ENCODE measurements at regions not wholly inside any gene's neighbourhood (a gene's known extent, or its start where the extent isn't known, plus 50 kb on each side); places are given as distances from the start of the nearest gene placed in this dataset.

GRCh38 chr4:67122029-67122428, 423.3 kb downstream of the CENPC start:
- DNase-seq (ENCODE audit: low read depth) = no peak

DNA sequence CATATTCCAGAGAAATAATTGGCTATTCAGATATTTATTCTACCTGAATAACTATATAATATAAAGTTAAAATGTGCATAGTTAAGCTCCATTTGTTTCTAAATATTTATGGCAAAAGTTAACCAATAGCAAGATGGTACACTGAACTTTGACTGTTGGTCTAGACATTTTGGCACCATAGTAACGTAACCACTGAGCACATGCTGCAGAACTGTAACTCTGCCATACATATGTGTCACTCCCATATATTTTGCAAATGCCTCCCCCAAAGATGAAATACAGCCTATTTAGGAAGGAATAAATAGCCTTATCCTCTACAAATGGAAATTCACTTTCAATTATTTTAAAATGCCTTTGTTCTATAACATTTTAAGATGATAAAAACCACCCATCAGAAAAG, 424.9 kb downstream of the CENPC start:
- DNase-seq (ENCODE audit: low read depth) = no peak

GRCh38 chr4:67109276-67109675, 436.0 kb downstream of the CENPC start:
- no peak for DNase-seq (ENCODE audit: low read depth)

GRCh38 chr4:67106861-67107460, 438.3 kb downstream of the CENPC start:
- DNase-seq (ENCODE audit: low read depth) = no peak

DNA sequence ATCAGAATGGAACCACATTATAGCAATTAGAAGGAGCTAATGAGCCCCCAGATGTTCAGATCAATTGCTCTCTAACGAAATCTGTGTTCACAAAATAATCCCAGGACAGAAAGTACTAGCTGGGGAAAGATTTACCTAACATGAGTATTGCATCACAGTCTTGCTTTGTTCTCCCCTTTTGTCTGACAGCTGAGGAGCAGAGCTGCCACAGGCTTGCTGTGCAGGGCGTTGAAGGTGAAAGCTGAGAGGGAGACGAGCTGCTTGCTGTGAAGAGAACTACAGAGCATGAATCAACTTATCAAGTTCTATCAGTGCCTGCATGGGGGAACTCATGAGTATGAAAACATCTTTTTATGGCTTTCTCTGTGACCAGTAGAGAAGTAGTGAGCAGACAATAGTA, 441.2 kb downstream of the CENPC start:
- DNase-seq (ENCODE audit: low read depth) = no peak

DNA sequence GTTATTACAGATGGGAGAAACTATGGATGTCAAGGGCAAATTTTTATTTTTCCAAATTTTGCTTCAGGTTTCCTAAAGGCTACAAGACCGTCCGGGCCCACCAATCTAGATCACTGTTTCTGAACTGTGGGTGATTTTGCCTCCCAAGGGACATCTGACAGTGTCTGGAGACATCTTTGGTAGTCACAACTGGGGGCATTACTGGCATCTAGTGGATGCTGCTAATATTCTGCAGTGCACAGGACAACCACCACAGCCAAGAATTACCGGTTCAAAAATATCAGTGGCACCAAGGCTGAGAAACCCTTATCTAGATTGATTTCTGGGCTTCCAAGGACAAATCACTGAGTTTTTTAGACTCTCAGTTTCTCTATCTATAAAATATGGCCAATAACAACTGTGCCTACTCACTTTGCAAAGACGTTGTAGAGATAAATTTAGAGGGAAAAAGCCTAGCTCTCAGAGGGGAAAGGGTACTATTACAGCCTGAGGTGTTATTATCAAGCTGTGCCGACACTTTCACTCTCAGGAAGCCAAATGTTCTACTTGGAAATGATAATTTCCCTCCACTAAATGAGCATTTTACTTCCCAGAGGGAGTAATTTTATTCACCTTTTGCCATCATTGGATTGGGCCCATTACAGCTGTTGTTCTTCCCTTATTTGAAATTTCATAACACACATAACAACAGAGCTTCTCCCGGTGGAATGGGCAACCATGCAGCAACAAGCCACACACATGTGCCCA, 442.1 kb downstream of the CENPC start:
- no peak for DNase-seq (ENCODE audit: low read depth)

DNA sequence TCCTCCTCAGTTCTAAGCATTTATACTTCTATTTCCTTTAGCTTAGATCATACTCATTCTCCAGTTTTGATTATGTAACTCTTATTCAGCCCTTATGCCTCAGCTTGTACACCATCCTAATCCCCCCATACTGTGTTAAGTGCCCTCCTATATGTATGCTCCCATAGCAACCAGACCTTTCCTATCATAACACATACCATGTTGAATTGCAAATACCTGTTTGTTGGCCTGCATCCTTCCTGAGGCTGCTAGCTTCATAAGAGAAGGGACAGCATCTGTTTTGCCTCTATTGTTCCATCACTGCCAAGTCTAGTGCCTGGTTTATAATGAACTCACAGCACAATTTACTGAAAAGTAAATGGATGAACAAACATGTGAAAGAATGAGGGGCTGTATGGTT, 443.7 kb downstream of the CENPC start:
- DNase-seq (ENCODE audit: low read depth) = no peak

DNA sequence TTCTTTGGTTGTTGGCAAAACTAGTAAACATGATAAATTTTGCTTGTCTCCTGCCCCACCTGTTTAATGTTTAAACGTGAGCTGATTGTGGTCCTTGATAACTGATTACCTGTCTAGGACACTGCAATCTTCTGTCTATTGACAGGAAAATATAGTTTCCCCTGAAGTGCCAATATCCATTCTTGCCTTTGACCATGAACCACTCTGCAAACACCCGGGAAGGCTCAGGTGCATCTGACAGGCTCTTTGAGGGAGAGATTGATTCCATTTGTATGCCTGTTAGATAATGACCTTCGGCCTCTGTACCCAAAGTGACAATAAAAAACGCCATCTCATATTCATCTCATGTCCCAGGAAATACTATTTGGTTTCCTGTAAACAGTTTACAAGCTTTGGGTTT, 453.0 kb downstream of the CENPC start:
- DNase-seq (ENCODE audit: low read depth) = no peak

- no peak for DNase-seq (ENCODE audit: low read depth)
Measured at GRCh38 chr4:67091673-67092072, 453.6 kb downstream of the CENPC start.

- peak; percentile 4 for DNase-seq (ENCODE audit: low read depth)
Measured at GRCh38 chr4:67087897-67088296, 457.4 kb downstream of the CENPC start.

DNA sequence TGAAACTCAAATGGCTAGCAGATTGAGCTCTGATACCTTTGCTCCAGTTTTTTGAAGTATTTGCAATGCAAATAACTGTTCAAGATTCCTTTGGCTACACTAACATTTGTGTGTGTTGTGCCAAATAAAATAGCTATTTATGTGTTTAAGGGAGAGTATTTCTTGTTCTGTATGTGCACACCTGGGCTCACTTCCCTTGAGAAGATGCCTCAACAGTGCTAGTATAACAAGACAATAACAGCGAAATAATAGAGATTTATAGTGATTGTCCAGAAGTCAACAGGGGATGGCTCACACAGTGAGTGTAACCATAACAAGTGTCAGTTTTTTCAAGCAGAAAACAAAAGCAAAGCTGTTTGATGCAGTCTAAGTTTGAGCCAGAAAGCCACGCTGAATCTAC, 460.5 kb downstream of the CENPC start:
- no peak for DNase-seq (ENCODE audit: low read depth)

DNA sequence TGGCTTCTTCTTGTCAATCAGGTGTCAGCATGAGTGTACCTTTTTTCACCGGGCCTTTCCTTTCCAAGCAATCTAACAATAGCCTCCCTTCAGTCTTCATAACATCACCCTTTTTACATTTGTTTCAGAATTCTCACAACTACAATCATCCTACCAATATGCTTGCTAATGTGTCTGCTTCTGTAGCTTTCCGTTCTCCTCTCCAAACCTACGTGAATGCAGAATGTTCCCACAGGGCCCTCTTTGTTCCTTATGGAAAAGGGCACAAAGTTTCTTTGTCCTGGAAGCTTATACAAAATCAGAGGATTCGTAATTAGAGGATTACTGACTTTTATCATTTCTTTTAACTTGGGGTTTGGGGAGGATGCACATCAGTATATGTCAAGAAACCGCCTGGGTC, 461.8 kb downstream of the CENPC start:
- DNase-seq (ENCODE audit: low read depth) = no peak

DNA sequence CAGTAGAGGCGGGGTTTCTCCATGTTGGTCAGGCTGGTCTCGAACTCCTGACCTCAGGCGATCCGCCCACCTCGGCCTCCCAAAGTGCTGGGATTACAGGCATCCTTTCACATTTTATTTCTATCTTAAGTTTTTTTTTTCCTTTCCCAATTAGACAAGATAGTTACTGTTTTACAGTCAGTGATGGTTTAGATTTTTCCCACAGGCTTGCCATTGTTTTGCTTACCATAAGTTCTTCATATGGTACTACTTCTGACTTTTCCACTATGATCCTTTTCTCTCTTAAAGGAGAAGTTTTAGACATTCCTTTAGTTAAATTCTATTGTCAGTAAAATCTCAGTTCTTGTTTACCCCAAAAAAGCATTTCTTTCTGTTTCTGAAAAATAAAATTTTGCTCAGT, 462.6 kb downstream of the CENPC start:
- DNase-seq (ENCODE audit: low read depth) = no peak

DNA sequence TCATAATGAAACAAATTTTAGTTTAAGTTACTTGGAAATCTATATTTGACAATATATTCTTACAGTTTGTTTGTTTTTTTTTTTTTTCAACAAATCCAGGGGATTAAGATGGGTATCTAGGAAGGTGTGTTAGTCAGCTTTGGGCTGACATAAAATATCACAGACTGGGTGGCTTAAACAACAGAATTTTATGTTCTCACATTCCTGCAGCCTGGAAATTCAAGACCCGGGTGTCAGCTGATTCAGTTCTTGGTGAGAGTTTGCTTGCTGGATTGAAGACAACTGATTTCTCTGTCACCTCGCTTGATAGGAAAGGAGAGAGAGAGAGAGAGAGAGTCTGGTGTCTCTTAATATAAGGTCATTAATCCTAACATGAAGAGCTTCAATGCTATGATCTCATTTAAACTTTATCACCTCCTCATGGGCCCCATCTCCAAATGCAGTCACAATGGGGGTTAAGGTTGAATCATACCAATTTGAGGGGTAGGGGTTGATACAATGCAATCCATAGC, 465.2 kb downstream of the CENPC start:
- DNase-seq (ENCODE audit: low read depth) = no peak

DNA sequence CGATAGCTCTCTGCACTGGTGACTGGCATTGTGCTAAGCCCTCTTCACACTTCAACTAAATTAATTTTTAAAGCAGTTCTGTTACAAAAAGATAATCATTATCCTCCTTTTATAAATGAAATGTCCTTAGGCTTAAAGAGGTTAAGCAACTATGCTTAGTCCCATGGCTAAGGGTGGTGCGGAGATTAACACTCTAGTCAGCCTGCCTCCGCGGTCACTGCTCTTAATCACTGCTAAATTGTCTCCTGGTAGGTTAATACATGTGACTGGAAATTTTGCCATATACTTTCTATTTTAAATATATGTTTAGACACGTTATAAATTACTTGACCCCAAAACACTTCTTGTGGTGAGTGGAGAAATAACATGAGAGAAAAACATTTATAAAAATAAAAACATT, 473.7 kb downstream of the CENPC start:
- no peak for DNase-seq (ENCODE audit: low read depth)

GRCh38 chr4:67055319-67055718, 490.0 kb downstream of the CENPC start:
- DNase-seq (ENCODE audit: low read depth) = no peak

GRCh38 chr4:67054896-67055295, 490.4 kb downstream of the CENPC start:
- DNase-seq (ENCODE audit: low read depth) = no peak

GRCh38 chr4:67052814-67053675, 492.3 kb downstream of the CENPC start:
- no peak for DNase-seq (ENCODE audit: low read depth)

DNA sequence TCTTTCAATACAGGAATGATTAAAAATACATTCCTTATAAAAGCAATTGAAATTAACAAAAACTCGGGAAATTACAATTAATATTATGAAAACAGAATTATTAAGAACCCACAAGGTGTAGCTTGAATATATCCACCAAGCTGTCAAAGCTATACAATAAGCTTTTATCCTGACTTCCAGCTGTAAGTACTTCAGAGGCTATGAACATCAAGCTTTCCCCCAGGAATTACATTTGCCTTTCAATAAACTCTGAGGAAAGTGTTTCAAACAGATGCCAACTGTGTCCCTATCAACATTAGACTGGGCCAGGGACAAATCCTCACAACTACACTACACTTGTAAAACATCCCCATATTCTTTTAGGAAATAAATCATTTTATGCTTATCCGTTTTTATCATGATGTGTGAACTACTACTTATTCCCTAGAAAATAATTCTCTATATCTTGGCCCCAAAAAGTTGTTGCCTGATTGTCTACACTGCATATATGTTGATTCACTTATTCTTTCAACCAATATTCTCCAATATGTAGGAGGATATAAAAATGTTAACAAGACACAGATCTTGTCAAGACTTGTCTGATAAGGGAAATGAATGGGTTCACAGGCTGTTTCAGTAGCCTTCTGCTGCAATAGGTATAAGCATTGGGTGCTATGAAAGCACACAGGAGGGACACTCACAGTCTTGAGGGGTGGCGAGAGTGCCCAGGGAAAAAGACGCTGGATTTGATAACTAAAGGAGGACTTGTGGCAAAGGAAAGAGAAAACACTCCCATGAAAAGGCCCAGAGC, 494.1 kb downstream of the CENPC start:
- no peak for DNase-seq (ENCODE audit: low read depth)

DNA sequence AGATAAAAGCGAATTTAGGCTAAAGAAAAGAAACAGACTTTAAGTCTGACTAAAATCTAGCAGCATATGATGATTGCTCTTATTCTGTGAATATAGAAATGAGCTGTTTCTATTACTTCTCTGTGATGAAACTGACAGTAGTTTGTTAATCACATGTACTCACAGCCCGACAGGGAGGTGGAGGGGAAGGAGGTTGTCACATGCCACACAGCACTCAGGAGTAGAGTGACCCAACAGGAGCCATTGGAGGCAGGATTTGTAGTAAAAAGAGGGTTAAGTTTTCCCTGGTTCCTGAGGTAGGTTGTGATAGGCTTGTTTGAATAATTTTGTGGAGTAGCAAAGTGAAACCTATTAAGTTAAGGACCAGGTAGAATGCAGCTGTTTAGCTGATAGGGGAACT, 495.9 kb downstream of the CENPC start:
- no peak for DNase-seq (ENCODE audit: low read depth)

DNA sequence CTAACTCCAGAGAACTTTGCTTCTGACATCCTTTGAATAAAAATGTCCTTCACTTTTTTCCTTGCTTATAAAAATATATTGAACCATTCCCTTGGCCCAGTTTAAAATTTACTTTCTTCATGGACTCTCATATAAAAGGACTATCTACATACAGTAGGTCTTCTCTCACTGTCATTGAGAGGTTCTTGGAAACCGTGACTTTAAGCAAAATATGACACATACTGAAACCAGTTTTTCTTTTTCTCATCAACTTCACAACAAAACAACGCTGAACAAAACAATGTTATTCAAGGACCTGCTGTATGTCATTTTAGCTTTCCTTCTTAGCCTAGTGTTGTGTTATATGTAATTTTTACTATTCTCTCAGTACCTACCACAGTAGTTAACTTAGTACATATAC, 496.8 kb downstream of the CENPC start:
- DNase-seq (ENCODE audit: low read depth) = no peak

GRCh38 chr4:67040315-67040714, 505.0 kb downstream of the CENPC start:
- no peak for DNase-seq (ENCODE audit: low read depth)

Data from stimulated activated CD8-positive, alpha-beta memory T cell treated with anti-CD3 and anti-CD28 coated beads, Interleukin-7, amount 100 ng/mL, for 24 hours (primary cell).